Astrocyte (in vitro differentiated cells and primary cell): ENCODE measurements at regions not wholly inside any gene's neighbourhood (a gene's known extent, or its start where the extent isn't known, plus 50 kb on each side); places are given as distances from the start of the nearest gene placed in this dataset.

Experiments
- DNase-seq: peaks from one replicate; pipeline ENCODE4 v3.0.0-alpha.2; 2010; ENCODE audit warnings: low read depth
- FAIRE-seq: peaks from 2 replicates; lab custom pipeline; 2011; peaks lifted over from hg19 to GRCh38; lab: Jason Lieb, UNC
- H2AFZ ChIP-seq: 2 replicates; pipeline ENCODE4 v1.6.0; 2012; ENCODE audit warnings: low read depth, low read length, inconsistent platforms
- H3K27ac ChIP-seq: 2 replicates; pipeline ENCODE4 v1.5.1; 2011; ENCODE audit warnings: low read depth, low read length, inconsistent platforms
- H3K27me3 ChIP-seq: 2 replicates; pipeline ENCODE4 v1.6.0; 2011; ENCODE audit warnings: low read length, inconsistent platforms; ENCODE audit not compliant: insufficient read depth
- H3K36me3 ChIP-seq: 2 replicates; pipeline ENCODE4 v1.5.1; 2011; ENCODE audit warnings: low read length, inconsistent platforms; ENCODE audit not compliant: insufficient read depth
- H3K4me1 ChIP-seq: 2 replicates; pipeline ENCODE4 v1.5.1; 2011; ENCODE audit warnings: low read length, inconsistent platforms; ENCODE audit not compliant: insufficient read depth
- H3K4me2 ChIP-seq: 2 replicates; pipeline ENCODE4 v1.6.0; 2012; ENCODE audit warnings: low read length, inconsistent platforms
- H3K4me3 ChIP-seq: 2 replicates; pipeline ENCODE4 v1.5.1; 2011; ENCODE audit warnings: low read depth, mild to moderate bottlenecking, low read length, inconsistent platforms; ENCODE audit not compliant: insufficient read depth
- H3K79me2 ChIP-seq: 2 replicates; pipeline ENCODE4 v1.6.0; 2012; ENCODE audit warnings: mild to moderate bottlenecking, low read length, inconsistent platforms; ENCODE audit not compliant: insufficient read depth
- H3K9ac ChIP-seq: 2 replicates; pipeline ENCODE4 v1.6.0; 2012; ENCODE audit warnings: mild to moderate bottlenecking, low read length, inconsistent platforms
- H3K9me3 ChIP-seq: 2 replicates; pipeline ENCODE4 v1.5.1; 2012; ENCODE audit warnings: low read depth, mild to moderate bottlenecking, low read length, inconsistent platforms; ENCODE audit not compliant: insufficient read depth
- H4K20me1 ChIP-seq: 2 replicates; pipeline ENCODE4 v1.6.0; 2012; ENCODE audit warnings: low read length, inconsistent platforms; ENCODE audit not compliant: insufficient read depth
- H3K27ac Mint-ChIP-seq: one replicate; pipeline ENCODE4 v1.8.0; 2021; ENCODE audit warnings: mild to moderate bottlenecking, mixed read lengths; ENCODE audit not compliant: unreplicated experiment
- H3K27me3 Mint-ChIP-seq: one replicate; pipeline ENCODE4 v1.8.0; 2021; ENCODE audit warnings: low read depth, mixed read lengths; ENCODE audit not compliant: unreplicated experiment
- H3K36me3 Mint-ChIP-seq: one replicate; pipeline ENCODE4 v1.8.0; 2021; ENCODE audit warnings: low read depth, mixed read lengths; ENCODE audit not compliant: unreplicated experiment
- H3K4me1 Mint-ChIP-seq: one replicate; pipeline ENCODE4 v1.8.0; 2021; ENCODE audit warnings: low read depth, mixed read lengths; ENCODE audit not compliant: unreplicated experiment
- H3K4me3 Mint-ChIP-seq: one replicate; pipeline ENCODE4 v1.8.0; 2021; ENCODE audit warnings: mild to moderate bottlenecking, moderate library complexity, mixed read lengths; ENCODE audit not compliant: unreplicated experiment
- H3K9me3 Mint-ChIP-seq: one replicate; pipeline ENCODE4 v1.8.0; 2021; ENCODE audit warnings: mild to moderate bottlenecking, mixed read lengths; ENCODE audit not compliant: unreplicated experiment
- EZH2 ChIP-seq: IDR thresholded peaks from 2 replicates; pipeline ENCODE4 v1.6.1; 2012; ENCODE audit warnings: mild to moderate bottlenecking, low read length, inconsistent platforms; ENCODE audit not compliant: insufficient read depth
- TF ChIP-seq, protein P1 (sequence below): IDR thresholded peaks from 2 replicates; pipeline ENCODE4 v1.5.1; 2011; ENCODE audit warnings: low read depth, mild to moderate bottlenecking, inconsistent platforms, low read length, moderate library complexity; ENCODE audit not compliant: insufficient read depth

GRCh38 chr7:84363741-84364140 lies 169.2 kb upstream of the SEMA3A start:
- Histone ChIP-seq H3K9ac (no peak overlapping the region), H3K4me1 (peaks cover 6% of the 10 kb centered on the region), H3K4me3 (no peak overlapping the region), H3K79me2 (peaks cover 3% of the 10 kb centered on the region), H3K27me3 (no peaks in the 10 kb centered on the region), H3K27ac (no peak overlapping the region), H3K36me3 (no peaks in the 10 kb centered on the region), H3K9me3 (no peaks in the 10 kb centered on the region), H4K20me1 (no peaks in the 10 kb centered on the region), H3K4me2 (no peak overlapping the region), H2AFZ (no peak overlapping the region)
- no peaks in the 10 kb centered on the region for H3K9me3 Mint-ChIP-seq
- H3K27ac Mint-ChIP-seq: no peak overlapping the region
- no peak overlapping the region for H3K4me3 Mint-ChIP-seq
- DNase-seq: no peak
- no peaks in the 10 kb centered on the region for H3K27me3 Mint-ChIP-seq
- H3K36me3 Mint-ChIP-seq: no peaks in the 10 kb centered on the region
- H3K4me1 Mint-ChIP-seq: peaks cover 13% of the 10 kb centered on the region
- TF ChIP-seq, protein P1, sequence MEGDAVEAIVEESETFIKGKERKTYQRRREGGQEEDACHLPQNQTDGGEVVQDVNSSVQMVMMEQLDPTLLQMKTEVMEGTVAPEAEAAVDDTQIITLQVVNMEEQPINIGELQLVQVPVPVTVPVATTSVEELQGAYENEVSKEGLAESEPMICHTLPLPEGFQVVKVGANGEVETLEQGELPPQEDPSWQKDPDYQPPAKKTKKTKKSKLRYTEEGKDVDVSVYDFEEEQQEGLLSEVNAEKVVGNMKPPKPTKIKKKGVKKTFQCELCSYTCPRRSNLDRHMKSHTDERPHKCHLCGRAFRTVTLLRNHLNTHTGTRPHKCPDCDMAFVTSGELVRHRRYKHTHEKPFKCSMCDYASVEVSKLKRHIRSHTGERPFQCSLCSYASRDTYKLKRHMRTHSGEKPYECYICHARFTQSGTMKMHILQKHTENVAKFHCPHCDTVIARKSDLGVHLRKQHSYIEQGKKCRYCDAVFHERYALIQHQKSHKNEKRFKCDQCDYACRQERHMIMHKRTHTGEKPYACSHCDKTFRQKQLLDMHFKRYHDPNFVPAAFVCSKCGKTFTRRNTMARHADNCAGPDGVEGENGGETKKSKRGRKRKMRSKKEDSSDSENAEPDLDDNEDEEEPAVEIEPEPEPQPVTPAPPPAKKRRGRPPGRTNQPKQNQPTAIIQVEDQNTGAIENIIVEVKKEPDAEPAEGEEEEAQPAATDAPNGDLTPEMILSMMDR: no peak
- TF ChIP-seq EZH2: no peak
- FAIRE-seq: no peak

- no peak overlapping the region for H3K4me3 Mint-ChIP-seq
- no peaks in the 10 kb centered on the region for H3K27me3 ChIP-seq
- H3K4me1 ChIP-seq: peaks cover 6% of the 10 kb centered on the region
- DNase-seq: no peak
- no peak overlapping the region for H3K4me3 ChIP-seq
- no peaks in the 10 kb centered on the region for H3K9me3 Mint-ChIP-seq
- no peak overlapping the region for H3K9ac ChIP-seq
- no peak overlapping the region for H3K27ac Mint-ChIP-seq
- H3K4me1 Mint-ChIP-seq: peaks cover 13% of the 10 kb centered on the region
- no peak overlapping the region for H3K27ac ChIP-seq
- no peaks in the 10 kb centered on the region for H4K20me1 ChIP-seq
- no peaks in the 10 kb centered on the region for H3K9me3 ChIP-seq
- H3K27me3 Mint-ChIP-seq: no peaks in the 10 kb centered on the region
- H3K79me2 ChIP-seq: peaks cover 3% of the 10 kb centered on the region
- H3K4me2 ChIP-seq: no peak overlapping the region
- TF ChIP-seq, protein P1: no peak
- no peak for TF ChIP-seq EZH2
- no peaks in the 10 kb centered on the region for H3K36me3 Mint-ChIP-seq
- FAIRE-seq: no peak
- no peak overlapping the region for H2AFZ ChIP-seq
- H3K36me3 ChIP-seq: no peaks in the 10 kb centered on the region
These were observed 168.2 kb upstream of the SEMA3A start for GRCh38 chr7:84362828-84363227.

- H3K36me3 ChIP-seq: no peaks in the 10 kb centered on the region
- Mint-ChIP-seq H3K27me3 (no peaks in the 10 kb centered on the region), H3K4me1 (peaks cover 13% of the 10 kb centered on the region), H3K36me3 (no peaks in the 10 kb centered on the region), H3K4me3 (no peak overlapping the region), H3K27ac (no peak overlapping the region), H3K9me3 (peaks cover 2% of the 10 kb centered on the region)
- H3K9ac ChIP-seq: no peak overlapping the region
- H3K27ac ChIP-seq: no peak overlapping the region
- no peak for FAIRE-seq
- peaks cover 6% of the 10 kb centered on the region for H3K4me1 ChIP-seq
- no peaks in the 10 kb centered on the region for H3K9me3 ChIP-seq
- no peaks in the 10 kb centered on the region for H3K27me3 ChIP-seq
- H3K4me2 ChIP-seq: no peak overlapping the region
- no peak for DNase-seq
- H3K4me3 ChIP-seq: no peak overlapping the region
- no peaks in the 10 kb centered on the region for H4K20me1 ChIP-seq
- no peak overlapping the region for H2AFZ ChIP-seq
- peaks cover 3% of the 10 kb centered on the region for H3K79me2 ChIP-seq
- TF ChIP-seq, protein P1: no peak
- TF ChIP-seq EZH2: no peak
These were observed 167.8 kb upstream of the SEMA3A start for GRCh38 chr7:84362360-84362759.
